ENCODE measurements at regions not wholly inside any gene's neighbourhood (a gene's known extent, or its start where the extent isn't known, plus 50 kb on each side); places are given as distances from the start of the nearest gene placed in this dataset.

DNA sequence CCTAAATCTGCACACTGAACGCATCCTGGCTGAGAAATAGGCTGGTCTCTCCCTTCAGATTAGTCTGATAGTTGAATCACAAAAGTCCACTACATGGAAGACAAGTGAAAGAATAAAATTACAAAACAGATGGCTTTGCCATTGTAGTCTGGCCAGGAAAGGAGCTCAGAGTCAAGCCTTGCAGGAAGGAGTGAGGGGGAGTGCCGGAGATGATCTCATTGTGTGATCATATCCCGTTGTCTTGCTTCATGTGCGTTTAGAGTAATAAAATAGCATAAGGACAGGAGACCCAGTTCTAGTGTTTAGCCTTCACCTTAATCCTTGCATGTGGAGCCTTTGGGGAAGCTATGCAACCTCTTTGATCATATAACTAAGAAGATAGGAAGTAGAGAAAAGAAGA is 666.7 kb upstream of the RAG2 start:
- no peak for TF ChIP-seq CTCF (IDR thresholded peaks at IDR 0.05)
- TF ChIP-seq POLR2A (IDR thresholded peaks at IDR 0.05) = no peak

All from uterus (tissue), 2 donors.